Midbrain (tissue), 1 donor: ENCODE measurements at regions not wholly inside any gene's neighbourhood (a gene's known extent, or its start where the extent isn't known, plus 50 kb on each side); places are given as distances from the start of the nearest gene placed in this dataset.

ENCODE experiments used
- DNase-seq: peaks from one replicate; lab custom pipeline; 2025; lab: John Stamatoyannopoulos, UW

- no peak for DNase-seq
Observed at GRCh38 chr15:96253006-96253747, 77.3 kb upstream of the NR2F2 start.

GRCh38 chr15:96254173-96254572 lies 76.3 kb upstream of the NR2F2 start:
- no peak for DNase-seq

- DNase-seq, result no peak
Observed at GRCh38 chr15:96255599-96255998, 74.9 kb upstream of the NR2F2 start.

- no peak for DNase-seq
Observed at GRCh38 chr15:96261575-96262034, 68.9 kb upstream of the NR2F2 start.

- DNase-seq, result no peak
Observed at GRCh38 chr15:96262097-96262496, 68.4 kb upstream of the NR2F2 start.

- DNase-seq, result no peak
Observed at GRCh38 chr15:96262549-96263489, 67.7 kb upstream of the NR2F2 start.

- no peak for DNase-seq
Observed at GRCh38 chr15:96264351-96264798, 66.1 kb upstream of the NR2F2 start.

- no peak for DNase-seq
Observed at GRCh38 chr15:96264801-96265515, 65.5 kb upstream of the NR2F2 start.

GRCh38 chr15:96266456-96266855 lies 64.0 kb upstream of the NR2F2 start:
- no peak for DNase-seq

GRCh38 chr15:96267463-96267862 lies 63.0 kb upstream of the NR2F2 start:
- no peak for DNase-seq

GRCh38 chr15:96268442-96269204 lies 61.9 kb upstream of the NR2F2 start:
- DNase-seq, result no peak

GRCh38 chr15:96270581-96271172 lies 59.8 kb upstream of the NR2F2 start:
- DNase-seq, result no peak

GRCh38 chr15:96272427-96272826 lies 58.1 kb upstream of the NR2F2 start:
- DNase-seq, result no peak

- DNase-seq, result no peak
Observed at GRCh38 chr15:96273317-96274086, 57.0 kb upstream of the NR2F2 start.

- no peak for DNase-seq
Observed at GRCh38 chr15:96274087-96274440, 56.4 kb upstream of the NR2F2 start.

GRCh38 chr15:96274698-96275097 lies 55.8 kb upstream of the NR2F2 start:
- no peak for DNase-seq

GRCh38 chr15:96276438-96277210 lies 53.9 kb upstream of the NR2F2 start:
- no peak for DNase-seq
